ENCODE measurements at regions not wholly inside any gene's neighbourhood (a gene's known extent, or its start where the extent isn't known, plus 50 kb on each side); places are given as distances from the start of the nearest gene placed in this dataset.

- H3K27me3 Mint-ChIP-seq (ENCODE audit: low read depth in 3 of 3): peaks cover 0 to 2% (median 0%) of the 10 kb centered on the region in 3 donors
- no peaks in the 10 kb centered on the region for H3K9me3 Mint-ChIP-seq
- H3K4me3 Mint-ChIP-seq: no peak overlapping the region
- DNase-seq: no peak
- no peaks in the 10 kb centered on the region for H3K36me3 Mint-ChIP-seq
- no peak overlapping the region for H3K27ac Mint-ChIP-seq
- peaks cover 10 to 24% of the 10 kb centered on the region in 2 donors for H3K4me1 Mint-ChIP-seq
Measured at GRCh38 chr1:87642581-87643221, 314.0 kb downstream of the LMO4 start.

- H3K9me3 Mint-ChIP-seq: no peaks in the 10 kb centered on the region
- H3K36me3 Mint-ChIP-seq: no peaks in the 10 kb centered on the region
- H3K4me3 Mint-ChIP-seq: no peak overlapping the region
- H3K27ac Mint-ChIP-seq: no peak overlapping the region
- no peak for DNase-seq
- H3K4me1 Mint-ChIP-seq: peaks cover 10 to 24% of the 10 kb centered on the region in 2 donors
- peaks cover 0 to 2% (median 0%) of the 10 kb centered on the region in 3 donors for H3K27me3 Mint-ChIP-seq (ENCODE audit: low read depth in 3 of 3)
Measured at GRCh38 chr1:87644033-87644578, 315.4 kb downstream of the LMO4 start.

GRCh38 chr1:87644579-87645190, 316.0 kb downstream of the LMO4 start:
- peaks cover 10 to 24% of the 10 kb centered on the region in 2 donors for H3K4me1 Mint-ChIP-seq

GRCh38 chr1:87647430-87648177, 318.9 kb downstream of the LMO4 start:
- Mint-ChIP-seq H3K27ac (no peak overlapping the region), H3K4me3 (no peak overlapping the region)

More at GRCh38 chr1:87644579-87645190, 316.0 kb downstream of the LMO4 start:
- Mint-ChIP-seq H3K4me3 (no peak overlapping the region), H3K27ac (peak overlapping the region in 1 of 6 donors; percentile 15), H3K9me3 (peaks cover 0 to 1% (median 0%) of the 10 kb centered on the region in 6 donors), H3K36me3 (no peaks in the 10 kb centered on the region), H3K27me3 (ENCODE audit: low read depth in 3 of 3) (peaks cover 0 to 2% (median 1%) of the 10 kb centered on the region in 3 donors)
- DNase-seq: peak; percentile 1 to 24 (median 5)

GRCh38 chr1:87648323-87649119, 319.8 kb downstream of the LMO4 start:
- Mint-ChIP-seq H3K4me3 (no peak overlapping the region), H3K9me3 (peaks cover 0 to 1% (median 0%) of the 10 kb centered on the region in 6 donors), H3K27me3 (ENCODE audit: low read depth in 3 of 3) (peaks cover 0 to 1% (median 0%) of the 10 kb centered on the region in 3 donors), H3K36me3 (no peaks in the 10 kb centered on the region), H3K27ac (no peak overlapping the region), H3K4me1 (peaks cover 10 to 24% of the 10 kb centered on the region in 2 donors)
- DNase-seq: no peak

More at GRCh38 chr1:87647430-87648177, 318.9 kb downstream of the LMO4 start:
- Mint-ChIP-seq H3K4me1 (peaks cover 10 to 24% of the 10 kb centered on the region in 2 donors), H3K36me3 (no peaks in the 10 kb centered on the region), H3K9me3 (peaks cover 0 to 1% (median 0%) of the 10 kb centered on the region in 6 donors), H3K27me3 (ENCODE audit: low read depth in 3 of 3) (peaks cover 0 to 2% (median 1%) of the 10 kb centered on the region in 3 donors)
- no peak for DNase-seq

GRCh38 chr1:87650306-87650705, 321.6 kb downstream of the LMO4 start:
- H3K27ac Mint-ChIP-seq: no peak overlapping the region

GRCh38 chr1:87652176-87652575, 323.5 kb downstream of the LMO4 start:
- Mint-ChIP-seq H3K9me3 (peaks cover 0 to 1% (median 0%) of the 10 kb centered on the region in 6 donors), H3K27me3 (ENCODE audit: low read depth in 3 of 3) (peaks cover 0 to 1% (median 0%) of the 10 kb centered on the region in 3 donors), H3K4me3 (no peak overlapping the region), H3K4me1 (no peaks in the 10 kb centered on the region), H3K36me3 (no peaks in the 10 kb centered on the region), H3K27ac (no peak overlapping the region)
- DNase-seq: no peak

More at GRCh38 chr1:87650306-87650705, 321.6 kb downstream of the LMO4 start:
- Mint-ChIP-seq H3K4me3 (no peak overlapping the region), H3K36me3 (no peaks in the 10 kb centered on the region), H3K9me3 (peaks cover 0 to 1% (median 0%) of the 10 kb centered on the region in 6 donors), H3K4me1 (peaks cover under 1 to 7% of the 10 kb centered on the region in 2 donors), H3K27me3 (ENCODE audit: low read depth in 3 of 3) (peaks cover 0 to 1% (median 0%) of the 10 kb centered on the region in 3 donors)
- no peak for DNase-seq

GRCh38 chr1:87665151-87665550, 336.5 kb downstream of the LMO4 start:
- H3K27ac Mint-ChIP-seq: no peak overlapping the region

GRCh38 chr1:87666681-87667080, 338.0 kb downstream of the LMO4 start:
- H3K27me3 Mint-ChIP-seq (ENCODE audit: low read depth in 3 of 3): no peaks in the 10 kb centered on the region
- no peak for DNase-seq
- peaks cover 0 to 6% (median 0%) of the 10 kb centered on the region in 6 donors for H3K9me3 Mint-ChIP-seq
- no peak overlapping the region for H3K27ac Mint-ChIP-seq
- H3K4me3 Mint-ChIP-seq: no peak overlapping the region
- no peaks in the 10 kb centered on the region for H3K4me1 Mint-ChIP-seq
- no peaks in the 10 kb centered on the region for H3K36me3 Mint-ChIP-seq

More at GRCh38 chr1:87665151-87665550, 336.5 kb downstream of the LMO4 start:
- DNase-seq: no peak
- Mint-ChIP-seq H3K4me3 (no peak overlapping the region), H3K27me3 (ENCODE audit: low read depth in 3 of 3) (peaks cover 0 to 6% (median 5%) of the 10 kb centered on the region in 3 donors), H3K36me3 (no peaks in the 10 kb centered on the region), H3K4me1 (no peaks in the 10 kb centered on the region), H3K9me3 (peaks cover 0 to 6% (median 0%) of the 10 kb centered on the region in 6 donors)

- no peak overlapping the region for H3K27ac Mint-ChIP-seq
- DNase-seq: no peak
Measured at GRCh38 chr1:87669674-87670073, 341.0 kb downstream of the LMO4 start.

GRCh38 chr1:87673309-87673708, 344.6 kb downstream of the LMO4 start:
- Mint-ChIP-seq H3K27me3 (ENCODE audit: low read depth in 3 of 3) (peaks cover 0 to 9% (median 0%) of the 10 kb centered on the region in 3 donors), H3K4me3 (no peak overlapping the region), H3K4me1 (no peaks in the 10 kb centered on the region), H3K9me3 (peaks cover 0 to 1% (median 0%) of the 10 kb centered on the region in 6 donors), H3K27ac (no peak overlapping the region), H3K36me3 (no peaks in the 10 kb centered on the region)
- DNase-seq: no peak

More at GRCh38 chr1:87669674-87670073, 341.0 kb downstream of the LMO4 start:
- no peak overlapping the region for H3K4me3 Mint-ChIP-seq
- no peaks in the 10 kb centered on the region for H3K4me1 Mint-ChIP-seq
- peaks cover 0 to 6% (median 0%) of the 10 kb centered on the region in 6 donors for H3K9me3 Mint-ChIP-seq
- H3K36me3 Mint-ChIP-seq: no peaks in the 10 kb centered on the region
- peaks cover 0 to 3% (median 0%) of the 10 kb centered on the region in 3 donors for H3K27me3 Mint-ChIP-seq (ENCODE audit: low read depth in 3 of 3)

GRCh38 chr1:87673748-87674147, 345.1 kb downstream of the LMO4 start:
- H3K27me3 Mint-ChIP-seq (ENCODE audit: low read depth in 3 of 3): peaks cover 0 to 9% (median 0%) of the 10 kb centered on the region in 3 donors

GRCh38 chr1:87674791-87675190, 346.1 kb downstream of the LMO4 start:
- H3K4me3 Mint-ChIP-seq: no peak overlapping the region
- H3K27me3 Mint-ChIP-seq (ENCODE audit: low read depth in 3 of 3): peaks cover 0 to 9% (median 0%) of the 10 kb centered on the region in 3 donors
- no peaks in the 10 kb centered on the region for H3K36me3 Mint-ChIP-seq
- no peak overlapping the region for H3K27ac Mint-ChIP-seq
- H3K9me3 Mint-ChIP-seq: no peaks in the 10 kb centered on the region
- no peak for DNase-seq
- H3K4me1 Mint-ChIP-seq: no peaks in the 10 kb centered on the region

More at GRCh38 chr1:87673748-87674147, 345.1 kb downstream of the LMO4 start:
- no peaks in the 10 kb centered on the region for H3K36me3 Mint-ChIP-seq
- H3K9me3 Mint-ChIP-seq: peaks cover 0 to under 1% (median 0%) of the 10 kb centered on the region in 6 donors
- no peaks in the 10 kb centered on the region for H3K4me1 Mint-ChIP-seq
- H3K4me3 Mint-ChIP-seq: no peak overlapping the region
- H3K27ac Mint-ChIP-seq: no peak overlapping the region
- DNase-seq: no peak

All from immature natural killer cell (primary cell).